ENCODE measurements at regions not wholly inside any gene's neighbourhood (a gene's known extent, or its start where the extent isn't known, plus 50 kb on each side); places are given as distances from the start of the nearest gene placed in this dataset.

GRCh38 chr10:83801983-83802382, 337.3 kb upstream of the GHITM start:
- DNase-seq = no peak

- peak; percentile 66 for DNase-seq
Observed at GRCh38 chr10:83806717-83807116, 332.6 kb upstream of the GHITM start.

GRCh38 chr10:83809001-83809400, 330.3 kb upstream of the GHITM start:
- no peak for DNase-seq

- no peak for DNase-seq
Observed at GRCh38 chr10:83816942-83817341, 322.4 kb upstream of the GHITM start.

GRCh38 chr10:83817797-83818196, 321.5 kb upstream of the GHITM start:
- DNase-seq = no peak

GRCh38 chr10:83819609-83820008, 319.7 kb upstream of the GHITM start:
- no peak for DNase-seq

- no peak for DNase-seq
Observed at GRCh38 chr10:83820033-83820432, 319.3 kb upstream of the GHITM start.

GRCh38 chr10:83824099-83824498, 315.2 kb upstream of the GHITM start:
- no peak for DNase-seq

GRCh38 chr10:83834096-83834495, 305.2 kb upstream of the GHITM start:
- DNase-seq = no peak

- DNase-seq = no peak
Observed at GRCh38 chr10:83835945-83836745, 303.2 kb upstream of the GHITM start.

GRCh38 chr10:83848677-83849076, 290.6 kb upstream of the GHITM start:
- no peak for DNase-seq

GRCh38 chr10:83849150-83849549, 290.2 kb upstream of the GHITM start:
- DNase-seq = no peak

GRCh38 chr10:83852146-83852545, 287.2 kb upstream of the GHITM start:
- no peak for DNase-seq

- DNase-seq = no peak
Observed at GRCh38 chr10:83862723-83863122, 276.6 kb upstream of the GHITM start.

- no peak for DNase-seq
Observed at GRCh38 chr10:83863283-83863966, 275.9 kb upstream of the GHITM start.

- no peak for DNase-seq
Observed at GRCh38 chr10:83869898-83870297, 269.4 kb upstream of the GHITM start.

- peak; percentile 86 for DNase-seq
Observed at GRCh38 chr10:83871187-83872081, 267.9 kb upstream of the GHITM start.

- DNase-seq = no peak
Observed at GRCh38 chr10:83880252-83880791, 259.0 kb upstream of the GHITM start.

- no peak for DNase-seq
Observed at GRCh38 chr10:83881661-83882060, 257.6 kb upstream of the GHITM start.

- DNase-seq = no peak
Observed at GRCh38 chr10:83886871-83887270, 252.4 kb upstream of the GHITM start.

- DNase-seq = no peak
Observed at GRCh38 chr10:83892737-83893136, 246.6 kb upstream of the GHITM start.

- DNase-seq = no peak
Observed at GRCh38 chr10:83896219-83896618, 243.1 kb upstream of the GHITM start.

GRCh38 chr10:83897626-83898025, 241.7 kb upstream of the GHITM start:
- no peak for DNase-seq

All from islet precursor cell (in vitro differentiated cells).